NT2/D1 (cell line): ENCODE measurements at regions not wholly inside any gene's neighbourhood (a gene's known extent, or its start where the extent isn't known, plus 50 kb on each side); places are given as distances from the start of the nearest gene placed in this dataset.

Source experiments
- DNase-seq: peaks from one replicate; pipeline ENCODE4 v3.0.0-alpha.2; 2011; ENCODE audit warnings: low read depth, low spot score
- H3K27me3 ChIP-seq: 2 replicates; pipeline ENCODE4 v1.6.0; 2011; ENCODE audit warnings: mild to moderate bottlenecking; ENCODE audit not compliant: insufficient read length, insufficient read depth
- H3K36me3 ChIP-seq: 2 replicates; pipeline ENCODE4 v1.6.1; 2011; ENCODE audit warnings: mild to moderate bottlenecking, low read length, mixed read lengths; ENCODE audit not compliant: insufficient read depth, insufficient read length
- H3K4me1 ChIP-seq: 2 replicates; pipeline ENCODE4 v1.5.1; 2011; ENCODE audit not compliant: insufficient read depth, insufficient read length
- H3K4me3 ChIP-seq: 2 replicates; pipeline ENCODE4 v1.5.1; 2011; ENCODE audit warnings: low read depth; ENCODE audit not compliant: insufficient read length
- H3K9ac ChIP-seq: 2 replicates; pipeline ENCODE4 v1.6.0; 2011; ENCODE audit warnings: low read depth; ENCODE audit not compliant: insufficient read length
- H3K9me3 ChIP-seq: 2 replicates; pipeline ENCODE4 v1.5.1; 2011; ENCODE audit warnings: mild to moderate bottlenecking, low read length; ENCODE audit not compliant: insufficient read depth
- SUZ12 ChIP-seq: IDR thresholded peaks from 2 replicates; pipeline ENCODE4 v1.6.1; 2011; ENCODE audit not compliant: insufficient read length, insufficient read depth; ENCODE audit errors: extremely low read depth
- YY1 ChIP-seq: IDR thresholded peaks from 2 replicates; pipeline ENCODE4 v1.6.1; 2011; ENCODE audit not compliant: insufficient read length, insufficient read depth
- ZNF274 ChIP-seq: IDR thresholded peaks from 2 replicates; pipeline ENCODE4 v1.6.1; 2011; ENCODE audit warnings: mild to moderate bottlenecking, low read depth, low read length

DNA sequence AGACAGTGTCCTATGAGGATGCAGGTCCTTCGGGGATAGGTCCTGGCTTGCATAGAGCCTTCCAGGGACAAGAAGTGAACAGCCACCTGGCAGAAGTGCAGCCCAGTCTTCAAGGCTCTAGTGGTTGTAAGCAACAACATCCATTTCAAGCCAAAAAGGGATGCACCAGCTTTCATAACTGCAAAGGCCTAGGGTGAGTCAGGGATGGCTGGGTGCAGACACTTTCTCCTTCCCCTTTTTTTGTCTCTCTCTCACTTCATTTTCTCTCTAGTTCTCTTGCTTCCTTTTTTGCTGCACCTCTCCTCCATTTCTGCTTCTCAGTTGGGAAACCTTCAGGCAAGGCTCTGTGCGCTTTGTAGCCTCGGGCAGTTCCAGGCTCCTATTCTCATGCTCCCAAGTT, 196.2 kb upstream of the ZNF536 start:
- Histone ChIP-seq H3K9me3 (peaks cover 20% of the 10 kb centered on the region), H3K36me3 (no peaks in the 10 kb centered on the region), H3K27me3 (no peaks in the 10 kb centered on the region), H3K4me3 (no peak overlapping the region), H3K9ac (no peak overlapping the region), H3K4me1 (peaks cover 5% of the 10 kb centered on the region)
- DNase-seq, result no peak
- TF ChIP-seq SUZ12 (no peak), YY1 (no peak), ZNF274 (no peak)

DNA sequence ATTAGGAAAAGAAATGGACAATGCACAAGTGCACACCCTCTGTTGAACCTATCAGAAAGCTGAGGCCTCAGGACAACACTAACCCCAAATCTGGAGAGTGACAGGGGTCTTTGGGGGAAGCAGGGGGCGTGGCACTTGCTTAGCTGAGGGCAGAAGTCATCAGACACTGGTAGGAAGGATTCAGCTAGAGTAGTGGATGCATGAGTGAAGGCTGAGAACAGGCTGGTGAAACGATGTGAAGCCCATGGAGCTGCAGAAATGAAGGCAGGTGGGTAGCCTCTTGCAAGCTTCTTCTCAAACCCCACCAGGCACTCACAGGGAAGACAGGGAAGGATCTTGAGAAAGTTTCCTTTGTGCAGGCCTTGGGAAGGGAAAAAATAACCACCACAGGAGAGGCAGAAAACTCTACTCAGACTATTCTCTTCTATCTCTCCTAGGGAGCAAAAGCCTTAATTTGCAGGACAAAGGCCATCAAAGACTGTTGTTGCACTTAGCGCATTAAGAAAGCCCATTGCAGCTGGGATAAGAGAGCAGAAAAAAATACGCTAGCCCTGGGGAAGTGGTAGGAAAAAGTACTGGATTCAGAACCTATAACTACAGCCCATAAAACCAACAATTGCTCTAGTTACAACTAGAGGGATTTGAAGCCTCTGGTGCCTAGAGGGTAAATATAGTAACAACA, 193.3 kb upstream of the ZNF536 start:
- Histone ChIP-seq H3K4me1 (peaks cover 5% of the 10 kb centered on the region), H3K9ac (no peak overlapping the region), H3K9me3 (peaks cover 45% of the 10 kb centered on the region), H3K27me3 (no peaks in the 10 kb centered on the region), H3K36me3 (no peaks in the 10 kb centered on the region), H3K4me3 (no peak overlapping the region)
- DNase-seq, result peak; percentile 22
- TF ChIP-seq ZNF274 (no peak), YY1 (no peak), SUZ12 (no peak)

DNA sequence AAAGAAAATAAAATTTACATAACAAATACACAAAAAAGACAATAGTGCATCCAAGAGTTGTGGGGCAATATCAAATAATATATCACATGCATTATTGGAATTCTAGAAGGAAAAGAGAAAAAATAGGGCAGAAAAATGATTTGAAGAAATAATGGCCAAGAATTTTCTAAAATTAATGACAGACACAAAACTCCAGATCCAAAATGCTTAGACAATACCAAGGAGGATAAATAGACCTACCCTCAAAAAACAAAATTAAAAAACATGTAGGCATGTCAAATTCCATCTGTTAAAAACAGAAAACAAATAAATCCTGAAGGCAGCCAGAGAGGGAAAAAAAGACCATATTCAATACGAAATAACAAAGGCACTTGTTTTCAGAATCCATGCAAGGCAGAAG, 191.5 kb upstream of the ZNF536 start:
- H3K4me3 ChIP-seq, result no peak overlapping the region
- no peak for TF ChIP-seq SUZ12
- no peak for TF ChIP-seq YY1
- no peak for TF ChIP-seq ZNF274
- H3K9ac ChIP-seq, result no peak overlapping the region
- no peaks in the 10 kb centered on the region for H3K27me3 ChIP-seq
- peaks cover 49% of the 10 kb centered on the region for H3K9me3 ChIP-seq
- no peak for DNase-seq
- H3K4me1 ChIP-seq, result peaks cover 5% of the 10 kb centered on the region
- no peaks in the 10 kb centered on the region for H3K36me3 ChIP-seq

DNA sequence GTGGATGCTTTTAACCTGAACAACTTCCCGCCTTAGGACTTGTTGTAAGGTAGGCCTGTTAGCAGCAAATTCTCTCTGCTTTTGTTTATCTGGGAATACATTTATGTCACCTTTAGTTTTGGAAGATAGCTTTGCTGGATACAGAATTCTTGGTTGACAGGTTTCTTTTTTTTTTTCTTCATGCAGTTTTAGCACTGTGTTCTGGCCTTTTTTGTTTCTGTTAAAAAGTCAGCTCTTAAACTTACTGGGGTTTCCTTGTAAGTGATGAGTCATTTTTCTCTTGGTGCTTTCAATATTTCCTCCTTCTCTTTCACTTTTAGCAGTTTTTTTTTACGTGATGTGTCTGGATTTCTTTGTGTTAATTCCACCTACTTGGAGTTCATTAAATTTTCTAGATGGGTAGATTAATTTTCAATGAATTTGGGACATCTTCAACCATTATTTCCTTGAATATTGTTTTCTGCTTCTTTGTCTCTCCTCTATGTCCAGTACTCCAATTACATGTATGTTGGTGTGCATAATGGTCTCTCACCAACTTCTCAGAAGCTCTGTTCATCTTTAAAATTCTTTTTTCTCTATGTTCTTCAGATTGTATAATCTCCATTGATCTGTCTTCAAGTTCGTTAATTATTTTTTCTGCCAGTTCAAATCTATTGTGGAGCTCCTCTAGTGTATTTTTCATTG, 188.2 kb upstream of the ZNF536 start:
- Histone ChIP-seq H3K9me3 (peaks cover 45% of the 10 kb centered on the region), H3K27me3 (no peaks in the 10 kb centered on the region), H3K36me3 (no peaks in the 10 kb centered on the region), H3K9ac (no peak overlapping the region), H3K4me3 (no peak overlapping the region), H3K4me1 (no peaks in the 10 kb centered on the region)
- DNase-seq, result no peak
- no peak for TF ChIP-seq ZNF274
- TF ChIP-seq SUZ12, result no peak
- no peak for TF ChIP-seq YY1

DNA sequence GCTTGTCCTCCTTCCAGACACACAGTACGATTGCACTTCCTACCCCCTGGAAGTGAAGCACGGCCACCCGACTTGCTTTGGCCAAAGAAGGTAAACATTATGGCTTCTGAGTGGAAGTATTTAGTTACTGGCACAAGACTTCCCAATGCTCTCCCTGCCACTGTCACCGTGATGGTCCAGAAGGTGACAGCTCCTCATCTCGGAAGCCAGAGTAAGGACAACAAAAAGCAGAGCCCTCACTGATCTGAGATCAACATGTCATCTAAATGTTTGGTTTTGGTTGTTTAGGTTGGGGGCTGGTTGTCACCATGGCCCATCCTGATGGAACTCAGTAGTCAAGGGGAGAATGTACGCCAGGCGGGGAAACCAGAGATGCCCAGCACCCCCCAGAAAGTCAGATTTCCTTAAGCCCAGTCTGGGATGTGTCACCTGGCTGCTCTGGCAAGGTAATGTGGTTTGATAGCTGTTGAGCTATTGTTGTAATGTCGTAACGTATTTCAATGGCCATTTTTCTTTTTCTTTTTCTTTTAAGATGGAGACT, 170.1 kb upstream of the ZNF536 start:
- no peak overlapping the region for H3K4me3 ChIP-seq
- H3K27me3 ChIP-seq, result no peaks in the 10 kb centered on the region
- TF ChIP-seq ZNF274 (no peak), YY1 (no peak), SUZ12 (no peak)
- H3K9me3 ChIP-seq, result no peaks in the 10 kb centered on the region
- DNase-seq, result no peak
- H3K4me1 ChIP-seq, result no peaks in the 10 kb centered on the region
- H3K36me3 ChIP-seq, result no peaks in the 10 kb centered on the region
- H3K9ac ChIP-seq, result no peak overlapping the region

DNA sequence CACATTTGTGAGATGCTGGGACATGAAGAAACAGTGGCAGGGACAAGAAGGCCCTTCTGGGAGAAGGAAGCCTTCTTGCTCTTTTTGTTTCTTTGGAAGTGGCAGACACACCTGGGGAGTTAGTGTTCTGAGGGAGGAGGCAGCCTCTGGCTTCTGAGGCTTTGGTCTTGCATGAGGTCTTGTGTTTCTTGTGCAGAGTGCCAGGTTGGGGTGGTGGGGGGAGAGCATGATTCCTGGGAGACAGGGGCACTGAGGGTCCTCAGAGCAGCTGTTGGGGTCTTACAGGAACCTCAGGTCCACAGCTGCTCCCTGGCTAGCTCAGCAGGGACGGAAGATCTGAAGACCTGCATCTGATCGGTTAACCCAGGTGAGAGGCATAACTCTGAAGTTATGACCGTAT, 167.5 kb upstream of the ZNF536 start:
- no peaks in the 10 kb centered on the region for H3K36me3 ChIP-seq
- TF ChIP-seq ZNF274 (no peak), SUZ12 (no peak), YY1 (no peak)
- no peaks in the 10 kb centered on the region for H3K27me3 ChIP-seq
- H3K4me3 ChIP-seq, result no peak overlapping the region
- no peaks in the 10 kb centered on the region for H3K9me3 ChIP-seq
- H3K9ac ChIP-seq, result no peak overlapping the region
- no peak for DNase-seq
- no peaks in the 10 kb centered on the region for H3K4me1 ChIP-seq

DNA sequence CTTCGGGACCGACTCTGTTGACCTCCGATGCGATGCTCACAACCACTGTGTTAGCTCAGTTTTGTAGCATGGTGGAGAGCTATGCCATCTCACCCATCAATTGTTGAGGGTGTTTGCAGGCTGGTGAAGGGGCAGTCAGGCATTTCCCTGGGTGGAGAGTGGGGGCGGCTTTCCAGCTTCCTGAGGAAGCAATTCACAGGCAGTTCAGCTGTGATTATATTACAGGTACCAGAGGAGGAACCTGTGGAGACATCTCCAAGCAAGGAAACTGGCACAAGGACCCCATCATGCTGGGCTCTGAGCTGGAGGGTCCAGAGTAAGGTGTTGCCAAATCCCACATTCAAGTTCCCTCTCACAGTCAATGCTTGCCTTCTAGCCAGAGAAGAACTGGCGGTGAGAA, 166.0 kb upstream of the ZNF536 start:
- Histone ChIP-seq H3K9ac (no peak overlapping the region), H3K9me3 (no peaks in the 10 kb centered on the region), H3K4me1 (peaks cover 6% of the 10 kb centered on the region), H3K36me3 (no peaks in the 10 kb centered on the region), H3K4me3 (no peak overlapping the region), H3K27me3 (no peaks in the 10 kb centered on the region)
- no peak for TF ChIP-seq SUZ12
- TF ChIP-seq ZNF274, result no peak
- no peak for TF ChIP-seq YY1
- no peak for DNase-seq
